Loucy (cell line): ENCODE measurements at regions not wholly inside any gene's neighbourhood (a gene's known extent, or its start where the extent isn't known, plus 50 kb on each side); places are given as distances from the start of the nearest gene placed in this dataset.

ENCODE experiments used
- H2AFZ ChIP-seq: fragments of 200-600 bp; sonication (generic); 2 replicates; pipeline ENCODE4 v1.6.0; 2016; ENCODE audit warnings: antibody characterized with exemption, mild to moderate bottlenecking, low read length, moderate library complexity
- H3F3A ChIP-seq: fragments of 200-600 bp; 2 replicates; pipeline ENCODE4 v1.6.0; 2016; ENCODE audit warnings: antibody characterized with exemption, low read depth, mild to moderate bottlenecking
- H3K27me3 ChIP-seq: fragments of 200-600 bp; sonication (generic); 2 replicates; pipeline ENCODE4 v1.6.1; 2014; ENCODE audit warnings: low read length, mild to moderate bottlenecking; ENCODE audit not compliant: insufficient read depth, poor library complexity, severe bottlenecking
- H3K36me3 ChIP-seq: fragments of 200-600 bp; sonication (generic); 2 replicates; pipeline ENCODE4 v1.6.1; 2016; ENCODE audit warnings: low read length; ENCODE audit not compliant: insufficient read depth
- H3K4me1 ChIP-seq: fragments of 200-600 bp; sonication (generic); 2 replicates; pipeline ENCODE4 v1.5.1; 2014; ENCODE audit warnings: low read length, mild to moderate bottlenecking; ENCODE audit not compliant: insufficient read depth, poor library complexity, severe bottlenecking
- H3K4me2 ChIP-seq: fragments of 200-600 bp; sonication (generic); 2 replicates; pipeline ENCODE4 v1.6.0; 2014; ENCODE audit warnings: antibody characterized with exemption, low read length, low read depth, mild to moderate bottlenecking; ENCODE audit not compliant: poor library complexity, severe bottlenecking
- H3K4me3 ChIP-seq: fragments of 200-600 bp; sonication (generic); 2 replicates; pipeline ENCODE4 v1.5.1; 2014; ENCODE audit warnings: low read length, mild to moderate bottlenecking, mixed read lengths; ENCODE audit not compliant: poor library complexity, severe bottlenecking
- H3K79me2 ChIP-seq: fragments of 200-600 bp; sonication (generic); 2 replicates; pipeline ENCODE4 v1.6.1; 2014; ENCODE audit warnings: low read length; ENCODE audit not compliant: insufficient read depth
- H3K9ac ChIP-seq: fragments of 200-600 bp; sonication (generic); 2 replicates; pipeline ENCODE4 v1.6.0; 2014; ENCODE audit warnings: mild to moderate bottlenecking, low read depth, low read length, moderate library complexity; ENCODE audit not compliant: poor library complexity, severe bottlenecking
- H3K9me2 ChIP-seq: fragments of 200-600 bp; sonication (generic); replicated peaks from 2 replicates; pipeline ENCODE4 v1.6.1; 2016; ENCODE audit warnings: low read depth, low read length, mixed read lengths
- H3K9me3 ChIP-seq: fragments of 200-600 bp; sonication (generic); 2 replicates; pipeline ENCODE4 v1.6.1; 2014; ENCODE audit warnings: mild to moderate bottlenecking, antibody characterized with exemption, low read length, low read depth; ENCODE audit not compliant: insufficient read depth
- H4K20me1 ChIP-seq: fragments of 200-600 bp; sonication (generic); 2 replicates; pipeline ENCODE4 v1.6.0; 2014; ENCODE audit warnings: antibody characterized with exemption, low read length, mild to moderate bottlenecking; ENCODE audit not compliant: insufficient read depth, poor library complexity, severe bottlenecking
- CTCF ChIP-seq: fragments of 200-600 bp; sonication (generic); conservative IDR thresholded peaks from 2 replicates; pipeline ENCODE4 v1.5.1; 2014; ENCODE audit warnings: mild to moderate bottlenecking, antibody characterized with exemption, low read length
- EZH2phosphoT487 ChIP-seq: fragments of 200-600 bp; IDR thresholded peaks from 2 replicates; pipeline ENCODE4 v1.6.1; 2018; ENCODE audit warnings: antibody characterized with exemption, mild to moderate bottlenecking, moderate library complexity, borderline replicate concordance

GRCh38 chr9:4935001-4935672 lies 49.9 kb upstream of the JAK2 start:
- no peak overlapping the region for H3K9ac ChIP-seq
- no peaks in the 10 kb centered on the region for H3K9me3 ChIP-seq
- no peaks in the 10 kb centered on the region for H3F3A ChIP-seq
- H2AFZ ChIP-seq, result no peak overlapping the region
- H3K36me3 ChIP-seq, result no peaks in the 10 kb centered on the region
- H3K4me3 ChIP-seq, result no peak overlapping the region
- H3K79me2 ChIP-seq, result no peaks in the 10 kb centered on the region
- no peaks in the 10 kb centered on the region for H4K20me1 ChIP-seq
- H3K4me1 ChIP-seq, result no peaks in the 10 kb centered on the region
- no peaks in the 10 kb centered on the region for H3K27me3 ChIP-seq
- no peaks in the 10 kb centered on the region for H3K9me2 ChIP-seq
- no peak overlapping the region for H3K4me2 ChIP-seq
- TF ChIP-seq CTCF, result no peak
- no peak for TF ChIP-seq EZH2phosphoT487
